BLaER1 (cell line): ENCODE measurements at regions not wholly inside any gene's neighbourhood (a gene's known extent, or its start where the extent isn't known, plus 50 kb on each side); places are given as distances from the start of the nearest gene placed in this dataset.
A peak's percentile ranks its signal among the peaks of the same experiment; 100 is the strongest.

Source experiments
- H3K27ac ChIP-seq: shearing (Covaris generic); formaldehyde crosslinking; 2 replicates; pipeline ENCODE4 v1.8.1; 2022
- H3K27me3 ChIP-seq: shearing (Covaris generic); formaldehyde crosslinking; 2 replicates; pipeline ENCODE4 v1.8.1; 2022
- H3K36me3 ChIP-seq: shearing (Covaris generic); formaldehyde crosslinking; 2 replicates; pipeline ENCODE4 v1.8.1; 2022
- H3K4me1 ChIP-seq: shearing (Covaris generic); formaldehyde crosslinking; 2 replicates; pipeline ENCODE4 v1.8.1; 2022
- H3K4me2 ChIP-seq: shearing (Covaris generic); formaldehyde crosslinking; 2 replicates; pipeline ENCODE4 v1.8.1; 2022
- H3K4me3 ChIP-seq: shearing (Covaris generic); formaldehyde crosslinking; 2 replicates; pipeline ENCODE4 v1.8.1; 2022
- H3K9ac ChIP-seq: shearing (Covaris generic); formaldehyde crosslinking; 2 replicates; pipeline ENCODE4 v1.8.1; 2022
- H3K9me3 ChIP-seq: shearing (Covaris generic); formaldehyde crosslinking; 2 replicates; pipeline ENCODE4 v1.8.1; 2022
- H4K20me1 ChIP-seq: shearing (Covaris generic); formaldehyde crosslinking; 2 replicates; pipeline ENCODE4 v1.8.1; 2022
- Cebpa-rat ChIP-seq: shearing (Covaris generic); IDR thresholded peaks from 2 replicates; pipeline ENCODE4 v1.8.1; 2022

DNA sequence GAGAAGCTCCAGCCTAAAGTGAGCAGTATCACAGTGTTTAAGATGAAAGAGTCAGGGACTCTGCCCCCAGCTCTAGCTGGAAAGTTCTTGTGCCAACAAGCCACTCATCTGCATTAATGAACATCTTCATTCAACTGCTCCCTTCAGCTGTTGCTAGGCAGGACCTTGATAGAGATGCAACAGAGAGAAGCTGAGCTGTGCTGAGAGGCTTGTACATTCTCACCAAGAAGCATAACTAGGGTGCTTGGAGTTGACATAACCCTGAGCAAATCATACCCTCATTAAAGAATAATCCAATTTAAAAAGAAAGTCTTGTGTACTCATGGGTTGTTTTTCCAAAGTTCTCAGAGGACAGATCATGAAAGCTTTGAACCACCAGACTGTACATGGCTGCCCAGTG is 63.2 kb downstream of the ATXN3L start:
- Histone ChIP-seq H3K9ac (no peak overlapping the region), H3K27ac (no peak overlapping the region), H3K9me3 (peaks cover 11% of the 10 kb centered on the region), H3K4me2 (peak overlapping the region; percentile 65), H3K27me3 (no peaks in the 10 kb centered on the region), H4K20me1 (no peaks in the 10 kb centered on the region), H3K4me3 (no peak overlapping the region), H3K4me1 (peaks cover 30% of the 10 kb centered on the region), H3K36me3 (no peaks in the 10 kb centered on the region)
- no peak for TF ChIP-seq Cebpa-rat

- no peak overlapping the region for H3K9ac ChIP-seq
- H4K20me1 ChIP-seq = no peaks in the 10 kb centered on the region
- peaks cover 11% of the 10 kb centered on the region for H3K9me3 ChIP-seq
- H3K27me3 ChIP-seq = no peaks in the 10 kb centered on the region
- H3K4me1 ChIP-seq = peaks cover 30% of the 10 kb centered on the region
- no peak overlapping the region for H3K4me2 ChIP-seq
- TF ChIP-seq Cebpa-rat = no peak
- H3K4me3 ChIP-seq = no peak overlapping the region
- no peak overlapping the region for H3K27ac ChIP-seq
- no peaks in the 10 kb centered on the region for H3K36me3 ChIP-seq
These were observed 65.0 kb downstream of the ATXN3L start for GRCh38 chrX:13254870-13255269.

DNA sequence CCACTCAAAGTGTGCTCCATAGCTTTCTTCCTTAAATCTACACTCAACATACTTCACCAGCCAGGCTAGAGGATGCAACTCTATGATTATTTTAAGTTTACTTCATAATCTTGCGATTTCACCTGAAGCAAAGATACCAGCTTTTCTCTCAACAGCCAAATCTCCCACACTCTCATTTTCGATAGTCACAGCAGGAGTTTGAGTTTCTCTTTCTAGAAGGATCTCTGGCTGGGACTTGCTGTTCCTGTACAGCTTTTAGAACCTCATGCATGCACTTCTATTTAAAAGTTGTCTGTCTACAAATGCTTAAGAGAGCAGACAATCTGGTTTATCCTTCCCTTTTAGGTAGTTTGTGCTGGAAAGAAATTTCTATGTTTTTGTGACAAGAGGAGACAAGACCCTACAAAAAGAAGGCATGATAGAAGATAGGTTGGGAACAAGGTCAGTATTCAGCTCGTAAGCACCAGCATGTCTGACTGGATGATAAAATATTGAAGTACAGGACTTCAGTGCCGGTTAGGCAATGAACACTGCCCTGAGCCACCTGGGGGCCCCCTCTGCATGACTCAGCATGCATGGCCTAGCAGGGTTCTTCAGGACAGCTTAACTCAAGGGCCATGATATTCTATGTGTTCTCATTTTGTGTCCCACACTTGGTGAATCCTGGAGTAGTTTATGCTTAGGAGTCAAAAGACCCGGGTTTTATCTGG is 65.6 kb downstream of the ATXN3L start:
- peaks cover 11% of the 10 kb centered on the region for H3K9me3 ChIP-seq
- no peak overlapping the region for H3K4me3 ChIP-seq
- no peak overlapping the region for H3K9ac ChIP-seq
- H3K4me1 ChIP-seq = peaks cover 30% of the 10 kb centered on the region
- no peak for TF ChIP-seq Cebpa-rat
- H3K27ac ChIP-seq = no peak overlapping the region
- no peak overlapping the region for H3K4me2 ChIP-seq
- no peaks in the 10 kb centered on the region for H3K36me3 ChIP-seq
- H3K27me3 ChIP-seq = no peaks in the 10 kb centered on the region
- H4K20me1 ChIP-seq = no peaks in the 10 kb centered on the region

DNA sequence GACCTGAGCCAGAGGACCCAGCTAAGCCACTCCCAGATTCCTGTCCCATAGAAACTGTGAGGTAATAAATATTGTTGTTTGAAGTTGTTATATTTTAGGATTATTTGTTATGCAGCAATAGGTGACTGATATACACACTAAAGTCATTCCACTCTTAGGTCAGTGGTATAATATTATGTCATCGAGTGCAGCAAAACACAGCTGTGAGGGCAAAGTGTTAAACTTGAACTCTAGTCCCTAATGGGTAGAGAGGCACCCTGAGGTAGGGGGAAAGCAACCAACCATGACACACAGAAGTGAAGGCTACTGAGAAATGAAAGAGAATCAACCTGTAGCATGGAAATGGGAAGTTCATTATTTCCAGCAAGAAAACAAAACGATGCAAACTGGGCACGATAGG is 66.6 kb downstream of the ATXN3L start:
- Histone ChIP-seq H3K4me3 (no peak overlapping the region), H3K4me2 (no peak overlapping the region), H3K27me3 (no peaks in the 10 kb centered on the region), H3K9ac (no peak overlapping the region), H3K9me3 (peaks cover 11% of the 10 kb centered on the region; the same call in 1 of the 2 replicates), H3K27ac (no peak overlapping the region), H3K4me1 (peaks cover 29% of the 10 kb centered on the region), H4K20me1 (no peaks in the 10 kb centered on the region), H3K36me3 (no peaks in the 10 kb centered on the region)
- TF ChIP-seq Cebpa-rat = no peak

DNA sequence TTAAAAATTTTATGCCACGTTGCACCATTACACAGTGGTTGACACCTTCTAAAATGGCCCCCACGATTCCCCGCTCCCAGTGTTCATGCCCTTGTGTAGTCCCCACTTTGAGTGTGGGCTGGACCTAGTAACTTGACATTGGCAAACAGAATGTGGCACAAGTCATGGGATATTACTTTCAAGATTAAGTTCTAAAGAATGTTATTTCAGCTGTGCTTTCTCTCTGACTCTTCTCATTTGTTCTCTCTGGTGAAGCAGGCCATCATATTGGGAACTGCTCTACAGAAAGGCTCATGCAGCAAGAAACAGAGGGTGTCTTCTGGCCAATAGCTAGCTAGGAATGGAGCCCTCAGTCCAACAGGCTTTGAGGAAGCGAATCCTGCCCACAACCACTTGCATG is 67.1 kb downstream of the ATXN3L start:
- no peak for TF ChIP-seq Cebpa-rat
- Histone ChIP-seq H3K9me3 (peaks cover 11% of the 10 kb centered on the region; the same call in 1 of the 2 replicates), H3K36me3 (no peaks in the 10 kb centered on the region), H3K4me2 (no peak overlapping the region), H3K27ac (no peak overlapping the region), H3K4me1 (peaks cover 24% of the 10 kb centered on the region), H3K27me3 (no peaks in the 10 kb centered on the region), H3K9ac (no peak overlapping the region), H3K4me3 (no peak overlapping the region), H4K20me1 (no peaks in the 10 kb centered on the region)

DNA sequence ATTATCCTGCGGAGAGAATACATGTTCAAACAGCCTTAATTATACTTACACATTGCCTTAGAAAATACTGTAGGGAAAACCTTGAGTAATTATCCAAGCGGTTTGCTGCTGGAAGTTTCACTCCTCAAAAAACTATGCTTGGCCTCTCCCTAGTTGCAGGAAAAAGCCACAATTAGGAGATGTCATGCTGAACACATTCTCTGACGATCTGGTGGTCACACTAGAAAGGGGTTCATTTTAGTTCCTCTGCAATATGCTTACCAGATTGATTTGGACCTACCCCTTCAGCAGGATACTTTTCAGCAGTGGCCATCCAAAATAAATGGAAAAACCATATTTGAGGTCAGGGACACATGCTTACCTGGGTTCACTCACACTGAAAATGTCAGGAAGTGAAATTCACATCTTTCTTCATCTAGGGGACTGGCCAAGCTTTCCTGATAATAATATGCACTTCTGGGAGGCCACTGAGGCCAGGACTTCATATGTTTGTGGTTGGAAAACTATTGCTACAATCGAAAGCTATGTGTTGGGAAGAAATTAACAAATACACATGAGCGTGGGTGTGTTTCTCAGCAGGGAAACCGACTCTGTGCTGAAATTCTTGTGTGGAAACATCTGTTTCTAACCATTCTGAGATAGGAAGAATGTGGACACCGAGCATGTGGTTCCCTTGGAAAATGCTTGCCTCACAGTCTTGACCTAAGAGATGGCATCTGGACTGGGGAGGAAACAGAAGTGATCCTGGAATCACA is 68.8 kb downstream of the ATXN3L start:
- H3K4me1 ChIP-seq = peaks cover 8% of the 10 kb centered on the region
- no peaks in the 10 kb centered on the region for H4K20me1 ChIP-seq
- no peaks in the 10 kb centered on the region for H3K27me3 ChIP-seq
- H3K9me3 ChIP-seq = peaks cover 11% of the 10 kb centered on the region; the same call in 1 of the 2 replicates
- TF ChIP-seq Cebpa-rat = no peak
- no peaks in the 10 kb centered on the region for H3K36me3 ChIP-seq
- no peak overlapping the region for H3K4me2 ChIP-seq
- no peak overlapping the region for H3K27ac ChIP-seq
- H3K4me3 ChIP-seq = no peak overlapping the region
- H3K9ac ChIP-seq = no peak overlapping the region

DNA sequence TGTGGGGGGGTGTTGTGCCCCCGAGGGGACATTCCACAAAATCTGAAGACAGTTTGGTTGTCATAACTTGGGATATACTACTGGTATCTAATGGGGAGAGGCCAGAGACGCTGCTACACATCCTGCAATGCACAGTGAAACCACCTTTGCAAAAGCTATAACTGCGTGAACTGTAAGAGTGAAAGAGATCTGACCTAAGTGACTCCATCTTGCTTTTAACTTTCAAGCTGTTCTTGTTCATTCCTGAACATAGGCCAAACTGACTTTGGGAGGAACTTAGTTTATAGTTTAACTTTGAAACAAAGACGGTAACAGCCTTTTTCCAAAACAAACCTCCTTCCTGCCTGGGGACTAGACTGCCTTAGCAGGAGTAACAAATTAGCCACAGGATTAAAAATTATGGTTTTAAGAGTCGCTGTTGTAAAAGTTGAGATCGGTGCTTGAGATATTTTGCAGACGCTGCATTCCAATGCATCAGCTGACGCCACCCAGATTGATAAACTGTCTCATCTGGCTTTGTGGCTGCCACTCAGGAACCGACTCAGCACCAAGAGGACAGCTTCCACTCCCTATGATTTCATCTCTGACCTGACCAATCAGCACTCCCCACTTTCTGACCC is 70.9 kb downstream of the ATXN3L start:
- Histone ChIP-seq H3K4me1 (peaks cover 8% of the 10 kb centered on the region), H3K27ac (no peak overlapping the region), H3K4me2 (no peak overlapping the region), H3K4me3 (no peak overlapping the region), H3K9me3 (peaks cover 20% of the 10 kb centered on the region), H3K36me3 (no peaks in the 10 kb centered on the region), H3K9ac (no peak overlapping the region), H4K20me1 (no peaks in the 10 kb centered on the region), H3K27me3 (no peaks in the 10 kb centered on the region)
- no peak for TF ChIP-seq Cebpa-rat

DNA sequence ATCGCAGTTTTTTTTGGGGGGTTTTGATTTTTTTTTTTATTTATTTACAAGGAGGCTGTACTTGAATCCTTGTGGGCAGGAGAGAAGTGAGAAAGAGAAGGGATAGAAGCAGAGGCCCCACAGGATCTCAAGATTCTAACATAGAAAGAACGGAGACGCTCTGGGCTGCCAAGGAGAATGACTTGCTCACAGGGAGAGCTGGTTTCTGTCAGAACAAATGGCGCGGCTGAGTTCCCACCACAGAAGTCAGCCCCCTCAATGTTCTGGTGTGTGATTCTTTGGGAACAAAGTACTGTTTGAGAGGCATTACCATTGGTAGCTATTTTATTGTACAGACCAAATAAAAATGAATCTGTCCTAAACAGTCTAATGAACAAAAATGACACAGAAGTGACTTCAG is 80.6 kb downstream of the ATXN3L start:
- Histone ChIP-seq H3K4me1 (peaks cover 28% of the 10 kb centered on the region), H3K27ac (no peak overlapping the region), H3K4me2 (no peak overlapping the region), H3K36me3 (no peaks in the 10 kb centered on the region), H3K9ac (no peak overlapping the region), H3K9me3 (peaks cover 17% of the 10 kb centered on the region), H4K20me1 (no peaks in the 10 kb centered on the region), H3K4me3 (no peak overlapping the region), H3K27me3 (peaks cover 42% of the 10 kb centered on the region)
- no peak for TF ChIP-seq Cebpa-rat

DNA sequence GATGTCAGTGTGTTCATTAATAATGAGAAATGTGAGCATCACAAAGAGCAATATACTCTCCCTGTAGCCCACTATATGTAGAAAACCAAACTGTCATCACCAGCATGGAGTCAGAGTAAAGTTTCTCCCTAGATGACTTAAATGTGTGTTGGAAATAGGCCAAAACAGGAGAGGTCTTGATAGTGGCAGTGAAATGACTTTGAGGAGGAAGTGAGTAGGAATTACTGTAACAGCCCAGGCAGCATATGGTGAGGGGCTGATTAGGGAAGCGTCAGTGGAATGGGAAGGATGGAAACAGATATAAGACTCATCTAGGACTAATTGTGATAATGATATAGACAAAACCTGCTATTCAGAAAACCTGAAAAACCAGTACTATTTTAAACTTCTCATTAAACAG is 83.9 kb downstream of the ATXN3L start:
- Histone ChIP-seq H3K27ac (no peak overlapping the region), H3K4me2 (no peak overlapping the region), H4K20me1 (no peaks in the 10 kb centered on the region), H3K36me3 (no peaks in the 10 kb centered on the region), H3K9me3 (no peaks in the 10 kb centered on the region), H3K4me1 (peaks cover 18% of the 10 kb centered on the region), H3K4me3 (no peak overlapping the region), H3K9ac (no peak overlapping the region), H3K27me3 (peaks cover 36% of the 10 kb centered on the region)
- no peak for TF ChIP-seq Cebpa-rat

GRCh38 chrX:13232484-13232883 is 87.4 kb downstream of the ATXN3L start:
- Histone ChIP-seq H4K20me1 (no peaks in the 10 kb centered on the region), H3K27ac (no peak overlapping the region), H3K4me3 (no peak overlapping the region), H3K36me3 (no peaks in the 10 kb centered on the region), H3K4me2 (no peak overlapping the region), H3K9ac (no peak overlapping the region), H3K4me1 (no peaks in the 10 kb centered on the region), H3K27me3 (peaks cover 11% of the 10 kb centered on the region), H3K9me3 (no peaks in the 10 kb centered on the region)
- no peak for TF ChIP-seq Cebpa-rat
